Frontal cortex (tissue), 3 donors: ENCODE measurements at regions not wholly inside any gene's neighbourhood (a gene's known extent, or its start where the extent isn't known, plus 50 kb on each side); places are given as distances from the start of the nearest gene placed in this dataset.
"Not testable (repeated sequence)": the region's sequence is repeated elsewhere in the genome, so short reads cannot be mapped to it uniquely, and the experiment has no call there.

Experiments used
- DNase-seq, 2 donors: peaks; one replicate each; pipeline ENCODE4 v3.0.0; 2012; ENCODE audit warnings: low spot score in 2 of 2
- FAIRE-seq: peaks from 2 replicates; lab custom pipeline; 2012; peaks lifted over from hg19 to GRCh38; lab: Jason Lieb, UNC
- donor health status: control.
- donor health status: control.
- donor health status: control.

GRCh38 chr7:91556956-91557650 is 292.9 kb downstream of the FZD1 start:
- DNase-seq (no peak), FAIRE-seq (no peak)

DNA sequence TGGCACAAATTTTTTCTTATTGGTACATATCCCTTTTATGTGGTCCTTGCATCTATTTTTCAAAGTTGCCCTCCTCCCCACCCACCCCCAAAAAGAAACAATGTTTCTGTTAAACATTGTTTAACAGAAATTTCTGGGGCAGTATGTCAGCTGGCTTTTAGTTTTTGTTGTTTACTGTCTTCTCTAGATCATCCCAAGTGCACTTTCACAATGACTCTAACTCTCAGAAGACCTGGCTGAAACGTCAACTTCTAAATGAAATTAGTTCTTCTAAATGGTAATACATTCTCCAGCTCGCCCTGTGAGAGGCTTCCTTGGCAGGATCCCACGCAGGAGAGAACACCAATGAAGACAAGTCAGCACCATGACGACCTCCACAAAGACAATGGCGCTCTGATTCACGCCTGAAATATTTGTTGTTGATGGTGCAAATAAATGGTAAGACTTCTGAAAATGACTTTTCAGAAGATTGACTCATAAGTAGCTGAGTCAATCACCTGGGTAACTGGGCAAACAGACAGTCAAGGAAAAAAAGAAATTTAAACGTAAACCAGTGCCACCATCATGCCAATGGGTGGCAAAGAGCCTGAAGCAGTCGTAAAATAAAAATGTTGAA is 293.7 kb downstream of the FZD1 start:
- no peak for DNase-seq
- no peak for FAIRE-seq

- FAIRE-seq (no peak), DNase-seq (no peak)
Observed at GRCh38 chr7:91559947-91560346, 295.7 kb downstream of the FZD1 start.

DNA sequence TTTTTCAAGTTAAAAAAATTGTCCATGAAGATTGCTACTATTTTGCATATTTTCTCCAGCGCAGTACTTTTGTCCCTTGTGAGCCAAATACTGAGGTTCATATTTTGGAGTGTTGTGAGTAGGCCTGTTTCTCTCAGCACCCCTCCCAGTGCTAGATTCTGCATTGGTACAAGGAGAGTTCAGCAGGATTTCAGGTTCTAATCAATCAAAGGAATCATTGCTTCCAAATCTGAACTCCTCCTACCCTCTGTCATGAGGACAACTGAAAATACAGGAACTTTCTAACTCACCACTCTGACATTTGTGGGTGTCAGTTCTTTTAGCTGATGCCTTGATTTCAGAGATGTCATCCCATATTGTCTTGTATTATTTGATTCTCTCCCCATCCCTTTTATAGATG is 299.9 kb downstream of the FZD1 start:
- FAIRE-seq (no peak), DNase-seq (no peak)

DNA sequence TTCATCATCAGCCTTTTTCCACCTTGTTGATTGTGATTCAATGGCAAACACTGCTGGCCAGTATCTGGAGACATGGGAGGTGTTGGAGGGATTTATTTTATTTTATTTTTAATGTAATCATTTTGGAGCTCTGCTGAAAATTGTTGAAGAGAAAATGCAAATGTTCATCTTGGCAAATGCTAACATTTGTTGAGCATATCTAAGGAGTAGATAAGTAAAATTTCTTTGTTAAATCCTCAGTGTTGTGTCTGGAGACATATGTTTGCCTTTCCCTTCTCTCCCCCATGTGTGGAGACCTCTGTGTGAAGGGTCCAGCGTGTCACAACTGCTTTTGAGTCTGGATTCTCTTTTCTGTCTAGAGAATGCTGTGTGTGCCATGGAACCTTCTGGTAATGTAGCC is 300.3 kb downstream of the FZD1 start:
- DNase-seq (no peak), FAIRE-seq (no peak)

GRCh38 chr7:91565499-91566401 is 301.5 kb downstream of the FZD1 start:
- FAIRE-seq (no peak), DNase-seq (no peak)

DNA sequence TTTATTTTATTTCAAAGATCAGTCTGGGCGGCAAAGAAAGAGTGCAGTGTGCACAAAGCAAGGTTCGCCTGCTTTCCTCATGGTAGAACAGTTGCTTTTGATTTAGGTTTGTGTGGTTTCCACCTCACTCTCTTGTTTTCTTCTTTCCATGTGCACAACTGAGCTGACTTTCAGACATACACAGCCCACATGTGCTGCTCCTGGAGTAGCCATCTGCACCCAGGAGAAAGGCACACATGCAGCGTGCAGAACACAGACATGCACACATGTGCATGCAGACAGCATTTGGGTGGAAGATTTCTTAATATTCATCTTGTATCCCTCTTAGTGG is 302.1 kb downstream of the FZD1 start:
- no peak for FAIRE-seq

DNA sequence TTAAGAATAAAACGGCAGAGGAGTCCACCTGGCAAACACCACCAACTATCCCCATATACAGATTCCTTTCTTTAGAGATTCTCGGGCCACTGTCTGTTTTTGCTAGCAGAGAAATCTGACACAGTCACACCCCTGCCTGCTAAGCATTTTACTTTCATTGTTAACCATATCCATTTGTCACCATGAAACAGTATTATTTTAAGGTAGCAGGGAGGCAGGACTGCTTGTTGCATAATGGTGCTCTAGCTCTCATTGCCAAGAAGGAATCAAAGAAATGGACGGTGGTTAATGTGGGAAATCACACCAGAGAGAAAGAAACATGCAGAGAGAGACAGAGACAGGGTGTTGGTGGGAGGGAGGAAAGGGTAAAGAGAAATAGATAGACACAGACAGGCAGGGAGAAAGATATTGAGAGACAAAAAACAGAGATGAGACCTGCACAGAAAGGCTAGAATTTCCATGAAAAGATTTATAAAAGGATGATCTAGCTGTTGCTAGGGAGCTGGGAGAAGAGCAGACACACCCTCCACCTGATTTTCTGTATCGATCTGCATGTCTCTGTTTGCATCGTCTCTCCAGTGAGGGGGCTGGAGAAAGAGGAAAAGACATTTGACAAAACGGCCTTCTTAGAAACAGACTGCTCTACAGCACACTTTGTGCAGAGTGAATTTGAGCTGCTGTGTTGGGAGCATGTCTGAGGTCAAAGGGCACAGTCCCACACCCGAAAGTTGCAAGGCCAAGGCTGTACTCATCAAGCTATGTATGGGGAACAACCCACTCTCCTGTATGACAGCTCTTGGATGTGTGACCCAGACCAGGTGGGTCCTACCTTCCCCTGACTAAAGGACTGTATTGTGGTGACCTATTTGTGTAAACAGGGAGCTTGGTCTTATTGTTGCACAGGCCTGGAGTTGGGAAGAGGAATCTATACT is 303.1 kb downstream of the FZD1 start:
- FAIRE-seq (no peak), DNase-seq (no peak)

More for the DNA sequence above, 302.1 kb downstream of the FZD1 start:
- DNase-seq, result no peak

- DNase-seq, result no peak
- FAIRE-seq, result no peak
Observed at GRCh38 chr7:91568138-91568537, 303.9 kb downstream of the FZD1 start.

DNA sequence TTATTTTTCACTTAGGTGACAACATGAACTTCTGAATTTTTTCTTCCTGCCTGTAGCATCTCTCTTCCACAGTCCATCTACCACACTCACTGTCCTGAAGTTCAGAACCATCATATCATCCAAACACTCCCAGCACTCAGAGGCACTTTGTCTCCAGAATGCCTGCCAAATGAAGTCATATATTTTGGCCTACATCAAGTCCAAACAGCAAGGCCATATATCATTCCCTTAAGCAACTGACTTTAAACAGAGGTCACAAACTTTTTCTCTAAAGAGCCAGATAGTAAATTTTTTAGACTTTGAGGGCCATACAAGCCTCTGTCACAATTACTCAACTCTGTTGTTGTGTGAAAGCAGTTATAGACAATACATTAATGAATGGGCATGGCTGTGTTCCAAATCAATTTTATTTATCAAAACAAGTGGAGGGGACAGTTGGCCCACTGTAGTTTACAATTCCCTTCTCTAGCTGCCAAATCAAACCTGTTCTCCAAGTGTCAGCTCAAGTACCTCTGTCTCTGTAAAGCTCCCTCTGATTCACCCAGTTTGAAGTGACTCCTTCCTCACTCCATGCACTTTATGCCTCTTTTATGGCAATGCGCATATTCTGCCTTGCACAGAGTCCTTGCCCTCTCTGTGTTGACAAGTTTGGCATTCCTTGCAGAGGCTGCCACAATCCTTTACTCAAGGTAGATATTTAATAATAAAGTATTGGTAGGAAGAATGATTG is 305.7 kb downstream of the FZD1 start:
- no peak for DNase-seq

GRCh38 chr7:91570560-91570959 is 306.3 kb downstream of the FZD1 start:
- FAIRE-seq, result no peak
- no peak for DNase-seq

More for the DNA sequence above, 305.7 kb downstream of the FZD1 start:
- FAIRE-seq, result no peak

DNA sequence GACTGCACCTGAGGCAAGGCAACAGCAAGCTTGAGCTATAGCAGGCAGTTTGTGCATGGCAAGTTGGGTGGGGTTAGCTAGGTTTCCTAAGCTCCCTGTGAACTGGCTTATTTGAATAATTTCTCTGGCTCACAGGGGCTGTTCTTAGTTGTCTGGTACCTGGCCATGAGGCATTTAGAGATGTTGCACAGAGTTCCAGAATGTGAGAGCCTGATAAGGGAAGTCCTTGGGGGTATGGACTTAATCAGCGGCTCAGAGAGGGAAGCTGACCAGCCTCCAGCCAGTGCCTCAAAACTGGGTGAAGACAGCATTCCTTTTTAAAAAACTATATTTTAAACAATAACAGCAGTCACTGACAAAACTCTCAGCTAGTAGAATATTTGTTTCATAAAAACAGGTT is 307.4 kb downstream of the FZD1 start:
- no peak for DNase-seq
- no peak for FAIRE-seq

DNA sequence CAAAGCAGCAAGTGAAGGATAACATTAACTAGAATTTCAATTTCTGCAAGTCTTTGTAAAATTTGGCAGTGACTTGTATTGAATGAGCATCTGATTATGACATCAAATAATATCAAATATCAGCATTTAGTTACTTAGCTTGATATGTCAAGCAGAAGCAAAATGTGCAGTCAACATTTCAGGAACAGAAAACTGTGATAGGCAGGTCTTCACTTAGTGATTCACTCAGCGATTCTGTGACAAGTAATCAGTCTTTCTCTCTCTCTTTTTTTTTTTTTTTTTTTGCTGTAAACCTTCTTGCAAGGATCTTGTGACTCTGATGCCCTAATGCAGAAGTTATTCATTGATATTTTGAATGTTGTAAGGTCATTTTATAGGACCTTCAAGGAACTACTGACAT is 307.1 kb downstream of the MTERF1 start:
- FAIRE-seq (no peak), DNase-seq (no peak)

GRCh38 chr7:91576459-91576858 is 304.0 kb downstream of the MTERF1 start:
- DNase-seq, FAIRE-seq: not testable (repeated sequence)

DNA sequence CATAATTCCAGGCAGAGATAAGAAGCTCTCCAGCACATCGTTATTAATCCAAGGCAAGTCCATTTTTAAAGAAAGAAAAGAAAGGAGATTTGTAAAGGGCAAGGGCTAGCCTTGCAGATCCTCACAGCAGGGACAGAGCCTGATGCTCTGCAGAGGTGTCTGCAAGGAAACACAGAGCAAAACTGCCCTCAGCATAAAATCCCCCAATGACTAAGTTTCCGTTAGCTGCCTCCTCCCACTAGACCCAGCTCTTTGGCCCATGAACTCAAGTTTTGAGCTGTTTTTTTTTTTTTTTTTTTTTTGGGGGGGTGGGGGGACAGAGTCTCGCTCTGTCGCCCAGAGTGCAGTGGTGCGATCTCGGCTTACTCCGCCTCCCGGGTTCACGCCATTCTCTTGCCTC is 300.7 kb downstream of the MTERF1 start:
- FAIRE-seq, result no peak

DNA sequence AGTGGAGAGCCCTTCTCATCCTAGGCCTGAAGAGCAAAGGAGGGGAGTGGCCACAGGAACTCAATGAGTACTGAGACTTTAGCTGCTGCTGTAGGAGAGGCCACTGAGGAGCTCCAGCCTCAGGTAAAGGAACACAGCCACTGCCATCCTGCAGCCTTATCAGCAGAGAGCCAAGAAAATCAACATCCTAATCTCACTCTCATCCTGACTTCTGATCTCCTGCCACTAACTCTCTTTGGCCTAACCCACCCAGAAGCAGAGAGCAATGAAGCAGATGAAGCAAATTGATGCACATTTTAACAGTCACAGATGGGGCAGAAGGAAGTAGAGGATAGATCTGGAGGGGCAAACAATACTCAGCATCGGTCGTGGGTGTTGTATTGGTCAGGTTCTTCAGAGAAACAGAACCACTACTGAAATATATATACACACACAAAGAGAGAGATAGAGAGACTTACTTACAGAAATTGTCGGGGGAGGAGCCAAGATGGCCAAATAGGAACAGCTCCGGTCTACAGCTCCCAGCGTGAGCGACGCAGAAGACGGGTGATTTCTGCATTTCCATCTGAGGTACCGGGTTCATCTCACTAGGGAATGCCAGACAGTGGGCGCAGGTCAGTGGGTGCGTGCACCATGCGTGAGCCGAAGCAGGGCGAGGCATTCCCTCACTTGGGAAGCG is 297.6 kb downstream of the MTERF1 start:
- no peak for FAIRE-seq
- DNase-seq, result no peak

More for the DNA sequence above, 300.7 kb downstream of the MTERF1 start:
- DNase-seq, result no peak

- FAIRE-seq (no peak), DNase-seq (no peak)
Observed at GRCh38 chr7:91596287-91596686, 284.2 kb downstream of the MTERF1 start.

- no peak for FAIRE-seq
Observed at GRCh38 chr7:91598791-91599190, 281.7 kb downstream of the MTERF1 start.

DNA sequence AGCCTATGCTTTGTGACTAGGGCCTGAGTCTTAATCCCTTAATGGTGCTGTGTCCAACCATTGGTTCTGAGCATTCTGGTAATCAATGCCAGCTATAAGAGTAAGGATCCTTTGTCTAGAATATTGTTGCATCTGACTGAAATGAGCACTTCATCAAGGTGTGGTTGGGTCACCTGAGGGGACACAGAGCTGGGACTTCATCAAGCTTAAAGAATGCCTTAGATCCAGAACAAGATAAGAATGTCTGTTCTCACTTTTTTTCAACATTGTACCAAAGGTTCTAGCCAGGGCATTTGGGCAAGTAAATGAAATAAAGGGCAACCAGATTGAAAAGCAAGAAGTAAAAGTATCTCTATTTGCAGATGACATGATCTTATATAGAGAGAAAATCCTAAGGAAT is 280.4 kb downstream of the MTERF1 start:
- FAIRE-seq, result no peak

More at GRCh38 chr7:91598791-91599190, 281.7 kb downstream of the MTERF1 start:
- no peak for DNase-seq

More for the DNA sequence above, 280.4 kb downstream of the MTERF1 start:
- no peak for DNase-seq
